ENCODE measurements at regions not wholly inside any gene's neighbourhood (a gene's known extent, or its start where the extent isn't known, plus 50 kb on each side); places are given as distances from the start of the nearest gene placed in this dataset.

GRCh38 chr5:58248221-58248620, 211.7 kb downstream of the PLK2 start:
- DNase-seq (ENCODE audit: low read depth): no peak
- H3K4me3 ChIP-seq (ENCODE audit: low read depth, low read length): no peak overlapping the region
- no peak for TF ChIP-seq CTCF (conservative IDR thresholded peaks at IDR 0.05; ENCODE audit: low read depth, low read length)

GRCh38 chr5:58246461-58246944, 213.4 kb downstream of the PLK2 start:
- DNase-seq (ENCODE audit: low read depth): no peak
- TF ChIP-seq CTCF (conservative IDR thresholded peaks at IDR 0.05; ENCODE audit: low read depth, low read length): no peak

GRCh38 chr5:58245476-58245840, 214.4 kb downstream of the PLK2 start:
- TF ChIP-seq CTCF (conservative IDR thresholded peaks at IDR 0.05; ENCODE audit: low read depth, low read length): no peak
- DNase-seq (ENCODE audit: low read depth): no peak
- no peak overlapping the region for H3K4me3 ChIP-seq (ENCODE audit: low read depth, low read length)

More at GRCh38 chr5:58246461-58246944, 213.4 kb downstream of the PLK2 start:
- no peak overlapping the region for H3K4me3 ChIP-seq (ENCODE audit: low read depth, low read length)

GRCh38 chr5:58244819-58245475, 214.9 kb downstream of the PLK2 start:
- TF ChIP-seq CTCF (conservative IDR thresholded peaks at IDR 0.05; ENCODE audit: low read depth, low read length): no peak
- no peak for DNase-seq (ENCODE audit: low read depth)
- no peak overlapping the region for H3K4me3 ChIP-seq (ENCODE audit: low read depth, low read length)

- TF ChIP-seq CTCF (conservative IDR thresholded peaks at IDR 0.05; ENCODE audit: low read depth, low read length): no peak
- H3K4me3 ChIP-seq (ENCODE audit: low read depth, low read length): no peak overlapping the region
- no peak for DNase-seq (ENCODE audit: low read depth)
Measured at GRCh38 chr5:58241389-58241788, 218.5 kb downstream of the PLK2 start.

GRCh38 chr5:58240322-58240721, 219.6 kb downstream of the PLK2 start:
- H3K4me3 ChIP-seq (ENCODE audit: low read depth, low read length): no peak overlapping the region
- peak; percentile 78 for DNase-seq (ENCODE audit: low read depth)
- TF ChIP-seq CTCF (conservative IDR thresholded peaks at IDR 0.05; ENCODE audit: low read depth, low read length): no peak

- peak; percentile 19 for DNase-seq (ENCODE audit: low read depth)
- no peak overlapping the region for H3K4me3 ChIP-seq (ENCODE audit: low read depth, low read length)
- TF ChIP-seq CTCF (conservative IDR thresholded peaks at IDR 0.05; ENCODE audit: low read depth, low read length): no peak
Measured at GRCh38 chr5:58239731-58240130, 220.2 kb downstream of the PLK2 start.
